Keratinocyte (primary cell): ENCODE measurements at regions not wholly inside any gene's neighbourhood (a gene's known extent, or its start where the extent isn't known, plus 50 kb on each side); places are given as distances from the start of the nearest gene placed in this dataset.

Experiments
- EZH2 ChIP-seq: IDR thresholded peaks from one replicate; pipeline ENCODE4 v1.6.1; 2012; ENCODE audit warnings: inconsistent platforms, mild to moderate bottlenecking, low read length, moderate library complexity
- TF ChIP-seq, protein P1 (sequence below), 3 experiments: IDR thresholded peaks in 1 of 3; conservative IDR thresholded peaks in 1 of 3; optimal IDR thresholded peaks in 1 of 3; 2 replicates in 2 of 3; 3 replicates in 1 of 3; pipeline versions ENCODE3 to v1.5.1; 2011; ENCODE audit warnings: low read length in 3 of 3, mild to moderate bottlenecking in 3 of 3, moderate library complexity in 2 of 3, control low read depth in 1 of 3, inconsistent platforms in 1 of 3; ENCODE audit not compliant: insufficient read depth in 2 of 3; ENCODE audit errors: extremely low read depth in 1 of 3

DNA sequence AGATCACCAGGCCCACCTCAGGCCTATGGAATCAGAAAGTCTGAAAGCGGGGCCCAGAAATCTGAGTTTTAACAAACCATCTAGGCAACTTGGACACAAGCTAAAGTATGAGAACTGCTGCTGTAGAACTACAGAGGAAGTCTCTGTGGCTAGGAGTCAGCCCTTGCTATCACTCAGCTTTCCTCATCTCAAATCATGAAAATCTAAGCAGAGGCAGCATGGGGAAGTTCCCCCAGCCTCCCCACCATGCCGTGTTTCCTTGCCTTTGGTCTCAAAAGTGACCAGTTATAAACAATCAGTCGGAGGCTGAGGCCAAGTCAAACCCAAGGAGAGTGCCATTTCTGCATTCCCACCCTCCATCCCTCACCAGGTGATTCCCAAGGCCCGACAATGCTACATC lies 404.7 kb downstream of the BCL11A start:
- no peak for TF ChIP-seq EZH2
- TF ChIP-seq, protein P1, sequence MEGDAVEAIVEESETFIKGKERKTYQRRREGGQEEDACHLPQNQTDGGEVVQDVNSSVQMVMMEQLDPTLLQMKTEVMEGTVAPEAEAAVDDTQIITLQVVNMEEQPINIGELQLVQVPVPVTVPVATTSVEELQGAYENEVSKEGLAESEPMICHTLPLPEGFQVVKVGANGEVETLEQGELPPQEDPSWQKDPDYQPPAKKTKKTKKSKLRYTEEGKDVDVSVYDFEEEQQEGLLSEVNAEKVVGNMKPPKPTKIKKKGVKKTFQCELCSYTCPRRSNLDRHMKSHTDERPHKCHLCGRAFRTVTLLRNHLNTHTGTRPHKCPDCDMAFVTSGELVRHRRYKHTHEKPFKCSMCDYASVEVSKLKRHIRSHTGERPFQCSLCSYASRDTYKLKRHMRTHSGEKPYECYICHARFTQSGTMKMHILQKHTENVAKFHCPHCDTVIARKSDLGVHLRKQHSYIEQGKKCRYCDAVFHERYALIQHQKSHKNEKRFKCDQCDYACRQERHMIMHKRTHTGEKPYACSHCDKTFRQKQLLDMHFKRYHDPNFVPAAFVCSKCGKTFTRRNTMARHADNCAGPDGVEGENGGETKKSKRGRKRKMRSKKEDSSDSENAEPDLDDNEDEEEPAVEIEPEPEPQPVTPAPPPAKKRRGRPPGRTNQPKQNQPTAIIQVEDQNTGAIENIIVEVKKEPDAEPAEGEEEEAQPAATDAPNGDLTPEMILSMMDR (optimal IDR thresholded peaks at IDR 0.05 in 1 of 3, IDR thresholded peaks at IDR 0.05 in 1 of 3, conservative IDR thresholded peaks at IDR 0.05 in 1 of 3; ENCODE audit: extremely low read depth in 1 of 3, insufficient read depth in 2 of 3, low read length in 3 of 3): no peak
